HCT116 (cell line): ENCODE measurements at regions not wholly inside any gene's neighbourhood (a gene's known extent, or its start where the extent isn't known, plus 50 kb on each side); places are given as distances from the start of the nearest gene placed in this dataset.

ENCODE experiments used
- CTCF ChIP-seq, 3 experiments: fragments of 200-600 bp in 1 of 3; sonication (generic) in 1 of 3; IDR thresholded peaks in 2 of 3; conservative IDR thresholded peaks in 1 of 3; 2 replicates each; pipeline ENCODE4 v1.5.1; 2012 to 2017; ENCODE audit warnings: low read depth in 2 of 3, low read length in 2 of 3, antibody characterized with exemption in 1 of 3, borderline replicate concordance in 1 of 3, control low read depth in 1 of 3, mild to moderate bottlenecking in 1 of 3, mixed read lengths in 1 of 3, mixed run types in 1 of 3, moderate library complexity in 1 of 3; ENCODE audit not compliant: insufficient read depth in 1 of 3
- EZH2 ChIP-seq: fragments of 200-600 bp; sonication (generic); IDR thresholded peaks from 2 replicates; pipeline ENCODE4 v1.6.1; 2017; ENCODE audit warnings: antibody characterized with exemption, mixed run types
- POLR2A ChIP-seq: IDR thresholded peaks from 2 replicates; pipeline ENCODE4 v1.7.0; 2011; ENCODE audit warnings: borderline replicate concordance; ENCODE audit not compliant: insufficient read depth, insufficient read length; ENCODE audit errors: extremely low read depth
- REST ChIP-seq: IDR thresholded peaks from 2 replicates; pipeline ENCODE4 v1.6.1; 2012; ENCODE audit warnings: low read depth
- SIN3A ChIP-seq: IDR thresholded peaks from 2 replicates; pipeline ENCODE4 v1.6.1; 2012; ENCODE audit warnings: low read depth
- ZFX ChIP-seq: fragments of 450-650 bp; IDR thresholded peaks from 2 replicates; pipeline ENCODE4 v1.6.1; 2017

GRCh38 chr3:59685432-59685831 is 635.6 kb upstream of the CFAP20DC start:
- TF ChIP-seq POLR2A (no peak), ZFX (no peak), SIN3A (no peak), CTCF (IDR thresholded peaks at IDR 0.05 in 2 of 3, conservative IDR thresholded peaks at IDR 0.05 in 1 of 3; ENCODE audit: borderline replicate concordance in 1 of 3, insufficient read depth in 1 of 3, low read depth in 2 of 3, low read length in 2 of 3) (no peak), EZH2 (no peak), REST (no peak)
